GM21723 (cell line): ENCODE measurements at regions not wholly inside any gene's neighbourhood (a gene's known extent, or its start where the extent isn't known, plus 50 kb on each side); places are given as distances from the start of the nearest gene placed in this dataset.
"Not testable (repeated sequence)": the region's sequence is repeated elsewhere in the genome, so short reads cannot be mapped to it uniquely, and the experiment has no call there.

ENCODE experiments used
- ATAC-seq: cut with Tn5 transposase; IDR thresholded peaks from one replicate; pipeline ENCODE4 v1.9.1; 2021; ENCODE audit warnings: mild to moderate bottlenecking, moderate library complexity; ENCODE audit not compliant: unreplicated experiment

DNA sequence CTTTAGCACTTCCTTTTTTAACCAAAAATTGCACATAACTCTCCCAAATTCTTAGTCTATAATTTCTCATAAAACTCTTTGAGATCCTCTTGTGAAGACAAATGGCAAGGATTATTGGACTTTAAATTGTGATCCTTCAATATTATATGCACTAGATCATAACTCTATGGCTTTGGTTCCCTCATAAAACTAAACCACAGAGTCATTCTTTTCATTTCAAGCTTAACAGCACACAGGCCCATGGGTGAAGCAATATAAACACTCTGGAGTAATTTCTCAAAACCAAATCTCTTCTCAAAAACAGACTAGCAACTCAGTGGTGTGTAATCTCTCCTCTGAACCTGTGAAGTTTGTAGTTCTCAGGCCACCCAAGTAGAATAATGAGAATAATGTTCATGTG lies 171.0 kb upstream of the NECTIN3 start:
- ATAC-seq, result no peak

DNA sequence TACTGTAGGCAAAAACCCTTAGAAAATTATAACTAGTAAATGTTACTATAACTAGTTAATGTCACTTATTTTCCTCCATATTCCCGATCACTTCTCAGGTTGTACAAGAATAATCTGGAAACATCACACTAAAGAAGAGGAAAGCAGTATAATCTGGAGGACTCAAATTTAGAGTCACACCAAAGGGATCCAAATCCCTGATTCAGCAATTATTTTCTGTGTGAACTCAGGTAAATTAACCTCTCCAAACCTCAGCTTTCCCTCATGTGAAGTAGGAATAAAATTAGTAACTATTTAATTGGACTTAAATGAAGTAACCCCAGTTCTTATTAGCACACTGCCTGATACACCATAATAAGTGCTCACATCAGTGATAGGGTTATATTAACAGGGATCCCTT lies 170.1 kb upstream of the NECTIN3 start:
- ATAC-seq, result no peak

DNA sequence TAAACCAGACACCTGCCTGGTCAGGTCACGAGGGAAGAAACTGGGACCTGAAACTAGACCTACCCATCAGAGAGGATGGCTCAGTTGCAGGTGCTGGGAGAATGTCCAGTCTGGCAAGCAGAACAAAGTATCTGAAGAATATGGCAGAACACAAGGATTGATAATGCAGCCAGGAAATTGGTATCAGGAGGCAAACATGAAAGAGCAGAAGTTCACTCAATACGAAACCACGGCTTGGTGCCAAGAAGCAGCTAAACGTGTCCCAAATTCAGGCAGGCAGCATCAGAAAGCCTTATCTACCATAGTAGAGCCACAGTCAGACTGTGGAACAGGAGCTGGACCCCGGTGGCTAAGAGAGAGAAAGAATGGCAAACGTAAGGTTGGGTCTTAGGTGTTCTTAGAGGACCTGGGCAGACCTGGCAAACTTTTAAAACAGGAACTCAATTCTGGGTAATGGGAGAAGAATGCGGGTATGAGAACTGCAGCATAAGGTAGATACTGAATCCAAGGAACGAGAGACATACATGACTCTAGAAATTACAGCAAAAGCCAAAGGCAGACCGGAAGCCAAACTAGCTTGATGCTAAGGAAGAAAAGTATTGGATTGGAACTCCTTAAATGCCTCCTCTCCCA lies 169.0 kb upstream of the NECTIN3 start:
- no peak for ATAC-seq

DNA sequence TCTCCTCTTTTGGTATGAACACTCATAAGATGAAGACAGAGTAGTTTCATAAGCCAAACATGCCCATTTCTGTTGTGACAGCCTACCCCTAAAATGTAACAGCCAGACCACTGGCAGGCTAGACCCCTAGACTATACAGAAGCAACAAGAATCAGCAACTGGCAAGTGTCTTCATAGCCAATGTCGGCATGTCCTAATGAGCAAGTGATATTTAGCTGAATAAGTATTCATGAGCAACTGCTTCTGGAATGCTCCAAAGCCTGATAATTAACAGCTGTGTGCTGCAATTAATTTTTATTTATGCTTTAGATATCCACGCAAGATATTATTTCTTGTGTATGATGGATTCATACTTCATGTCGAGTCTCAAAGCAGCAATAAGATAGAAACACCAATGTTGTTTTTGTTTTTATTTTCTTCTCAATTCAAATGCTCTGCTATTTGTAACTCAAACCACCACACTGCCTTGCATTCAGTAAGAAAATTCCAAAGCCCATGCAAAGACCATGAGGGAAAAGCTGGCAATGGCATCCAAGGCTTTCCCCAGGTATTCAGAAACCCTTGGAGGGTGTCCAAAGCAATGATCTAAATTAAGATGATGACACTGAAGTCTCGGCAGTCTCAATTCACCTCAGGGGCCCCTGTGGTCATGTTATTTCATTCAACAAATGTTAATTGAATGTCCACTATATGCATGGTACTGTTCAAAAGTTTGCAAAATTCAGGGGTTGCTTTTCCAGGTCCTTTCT lies 167.7 kb upstream of the NECTIN3 start:
- no peak for ATAC-seq

DNA sequence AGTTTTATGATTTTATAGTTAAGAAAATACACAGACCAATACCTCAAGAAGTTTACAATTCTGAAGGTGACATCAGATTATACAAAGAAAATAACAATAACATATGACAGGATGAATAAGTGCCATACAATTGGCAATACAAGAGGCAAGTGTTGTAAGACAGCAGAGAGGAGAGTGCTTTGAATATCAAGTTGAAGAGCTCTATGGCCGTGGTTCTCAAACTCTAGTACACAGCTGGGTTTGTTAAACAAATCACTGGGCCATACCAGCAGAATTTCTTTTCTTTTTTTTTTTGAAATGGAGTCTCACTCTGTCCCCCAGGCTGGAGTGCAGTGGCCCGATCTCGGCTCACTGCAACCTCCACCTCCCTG lies 167.1 kb upstream of the NECTIN3 start:
- no peak for ATAC-seq

DNA sequence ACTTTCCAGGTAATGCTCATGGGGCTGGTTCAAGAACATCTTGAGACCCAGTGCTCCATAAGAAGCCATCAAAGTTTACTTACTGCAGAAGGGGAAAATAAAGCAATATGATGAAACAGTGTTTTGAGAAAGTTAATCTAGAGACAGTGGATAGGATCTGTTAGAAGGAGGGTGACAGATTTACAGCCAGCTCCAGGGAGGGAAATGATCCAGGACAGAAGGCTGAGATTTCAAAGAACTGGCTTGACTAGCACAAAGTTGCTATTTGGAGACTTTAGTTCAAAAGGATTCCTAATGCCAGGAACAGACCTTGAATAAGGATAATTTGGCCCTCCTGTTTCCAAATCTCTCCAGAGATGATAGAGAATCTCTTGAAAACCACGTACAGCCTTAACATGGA lies 166.5 kb upstream of the NECTIN3 start:
- ATAC-seq, result no peak

DNA sequence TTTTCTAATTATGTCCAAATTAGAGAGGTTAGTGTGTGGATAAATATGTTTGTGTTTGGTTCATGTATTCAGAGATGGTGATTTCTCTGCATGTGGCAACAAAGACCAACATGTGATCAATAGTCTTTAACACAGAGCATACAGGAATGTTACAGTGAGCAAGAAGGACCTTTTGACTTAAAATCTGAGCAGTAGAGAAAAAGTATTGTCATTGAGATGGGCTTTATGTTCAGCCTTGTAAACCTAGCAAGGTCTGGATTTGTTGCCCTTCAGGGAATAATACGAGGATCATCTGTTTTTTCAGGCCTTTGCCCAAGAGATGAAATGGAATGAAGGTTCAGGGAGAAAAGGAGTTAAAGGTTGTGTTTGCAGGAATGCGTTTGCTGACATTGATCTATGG lies 161.8 kb upstream of the NECTIN3 start:
- no peak for ATAC-seq

DNA sequence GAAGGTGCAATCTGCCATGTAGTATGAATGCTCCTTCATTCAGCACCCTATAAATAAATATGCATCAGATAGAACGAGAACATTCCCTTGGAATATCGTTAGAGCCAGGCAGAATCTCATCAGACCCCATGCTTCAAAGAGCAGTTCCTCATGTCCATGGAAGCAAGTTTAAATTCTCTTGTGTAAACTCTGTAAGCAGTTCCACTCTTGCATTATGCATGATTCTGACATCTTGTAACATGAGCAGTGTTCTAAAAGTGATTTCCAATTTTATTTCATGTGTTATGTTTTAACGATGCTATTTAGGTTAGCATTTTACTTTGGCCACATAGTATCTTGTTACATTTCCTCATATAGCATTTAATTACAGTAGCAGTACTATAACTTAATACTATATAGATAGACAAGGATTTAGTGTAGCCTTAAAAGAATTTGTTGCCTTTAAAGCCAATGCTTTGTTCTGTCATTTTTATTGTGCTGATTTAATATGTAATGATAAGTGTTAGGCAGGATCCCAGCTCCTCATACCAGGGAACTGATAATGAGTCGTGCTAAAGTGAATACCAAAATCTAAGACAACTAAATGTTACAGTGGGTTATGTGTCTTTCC lies 161.2 kb upstream of the NECTIN3 start:
- no peak for ATAC-seq

DNA sequence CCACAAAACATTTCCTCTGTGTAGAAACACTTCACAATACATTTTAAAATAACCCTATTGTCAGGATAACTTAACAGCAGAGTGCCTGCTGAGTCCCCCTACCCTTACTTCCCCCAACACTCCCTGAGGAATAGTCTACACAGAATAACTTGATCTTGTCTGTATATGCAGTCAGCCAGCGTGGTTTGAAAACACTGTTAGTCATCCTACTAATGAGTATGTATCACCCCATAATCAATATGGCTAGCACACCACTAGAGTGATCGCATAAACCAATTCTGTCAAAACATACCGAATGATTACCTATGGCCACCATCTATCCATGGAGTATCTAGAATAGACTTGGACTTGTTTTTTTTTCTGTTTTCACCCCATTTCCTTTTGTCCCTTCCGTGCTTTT lies 152.7 kb upstream of the NECTIN3 start:
- no peak for ATAC-seq

DNA sequence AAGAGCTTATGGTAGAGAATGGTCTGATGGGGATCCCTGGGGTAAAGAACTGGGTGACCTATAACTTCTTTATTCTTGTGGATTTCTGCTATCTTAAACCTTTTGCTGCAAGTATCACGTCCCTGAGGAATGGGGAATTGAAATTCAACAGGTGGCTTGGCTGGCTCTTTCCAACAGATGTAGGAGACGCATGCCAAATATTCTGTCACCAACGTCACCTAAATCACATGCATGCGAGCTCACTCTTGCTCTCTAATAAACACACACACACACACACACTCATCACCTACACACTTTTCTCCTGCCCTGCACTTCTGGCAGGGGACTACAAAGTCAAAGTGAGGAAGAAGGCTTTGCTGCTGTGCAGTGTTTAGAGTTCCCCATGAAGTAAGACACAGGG lies 145.8 kb upstream of the NECTIN3 start:
- ATAC-seq, result no peak

DNA sequence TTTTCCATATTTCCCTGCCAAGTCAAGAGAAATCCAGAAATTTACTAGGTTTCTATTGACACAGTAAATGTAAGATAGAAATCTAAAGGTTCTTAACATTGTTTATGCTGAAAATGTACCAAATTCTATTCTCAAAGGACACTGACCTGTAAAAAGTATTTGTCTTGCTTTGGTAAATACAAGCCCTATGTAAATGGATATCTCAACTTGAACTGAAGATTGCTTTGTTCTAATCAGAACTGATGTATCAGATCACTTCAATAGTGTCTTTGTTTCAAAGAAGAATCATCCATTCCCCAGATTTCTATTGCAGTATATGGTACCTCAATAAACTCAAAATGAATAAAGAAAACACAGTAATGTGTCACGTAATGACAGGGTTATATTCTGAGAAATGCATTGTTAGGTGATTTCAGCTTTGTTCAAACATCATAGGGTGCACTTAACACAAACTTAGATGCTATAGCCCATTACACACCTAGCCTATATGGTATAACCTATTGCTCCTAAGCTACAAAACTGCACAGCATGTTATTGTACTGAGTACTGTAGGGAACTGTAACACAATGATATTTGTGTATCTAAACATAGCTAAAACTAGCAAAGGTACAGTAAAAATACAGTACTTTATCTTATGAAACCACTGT lies 143.5 kb upstream of the NECTIN3 start:
- no peak for ATAC-seq

DNA sequence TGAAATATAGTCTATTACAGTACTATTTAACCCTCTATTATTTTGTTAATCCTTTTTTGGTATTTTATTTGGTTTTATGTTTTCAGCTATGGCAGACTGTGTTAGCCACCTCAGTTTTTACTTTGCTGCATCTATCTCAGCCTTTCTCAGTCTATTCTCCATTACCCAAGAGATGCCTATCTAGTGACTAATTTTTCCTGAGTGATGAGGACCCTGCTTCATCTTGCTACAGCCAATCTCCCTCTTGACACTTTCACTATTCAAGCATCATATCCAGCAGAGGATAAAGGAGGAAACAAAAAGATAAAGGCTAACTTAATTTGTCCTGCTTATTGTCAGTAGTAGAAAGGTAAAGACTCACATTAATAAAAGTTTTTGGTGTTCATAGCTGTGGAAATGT lies 141.8 kb upstream of the NECTIN3 start:
- no peak for ATAC-seq

DNA sequence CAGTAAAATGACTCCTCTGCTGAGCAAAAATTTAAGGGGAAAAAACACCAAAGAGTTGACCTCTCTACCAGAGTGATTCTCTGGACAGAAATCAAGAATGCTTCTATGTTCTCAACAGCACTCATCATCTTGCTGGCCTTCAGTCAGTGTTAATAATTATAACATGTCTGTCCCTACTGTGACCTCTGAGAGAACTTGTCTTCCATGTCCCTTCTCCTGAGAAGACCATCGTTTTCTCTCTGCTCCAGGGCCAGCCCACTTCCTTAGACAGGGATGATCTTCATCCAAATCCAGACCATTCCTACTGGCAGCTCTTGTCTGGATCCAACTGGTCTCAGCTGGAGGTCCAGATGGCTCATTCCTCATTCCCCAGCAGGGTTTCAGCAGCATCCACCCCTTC lies 139.0 kb upstream of the NECTIN3 start:
- no peak for ATAC-seq

DNA sequence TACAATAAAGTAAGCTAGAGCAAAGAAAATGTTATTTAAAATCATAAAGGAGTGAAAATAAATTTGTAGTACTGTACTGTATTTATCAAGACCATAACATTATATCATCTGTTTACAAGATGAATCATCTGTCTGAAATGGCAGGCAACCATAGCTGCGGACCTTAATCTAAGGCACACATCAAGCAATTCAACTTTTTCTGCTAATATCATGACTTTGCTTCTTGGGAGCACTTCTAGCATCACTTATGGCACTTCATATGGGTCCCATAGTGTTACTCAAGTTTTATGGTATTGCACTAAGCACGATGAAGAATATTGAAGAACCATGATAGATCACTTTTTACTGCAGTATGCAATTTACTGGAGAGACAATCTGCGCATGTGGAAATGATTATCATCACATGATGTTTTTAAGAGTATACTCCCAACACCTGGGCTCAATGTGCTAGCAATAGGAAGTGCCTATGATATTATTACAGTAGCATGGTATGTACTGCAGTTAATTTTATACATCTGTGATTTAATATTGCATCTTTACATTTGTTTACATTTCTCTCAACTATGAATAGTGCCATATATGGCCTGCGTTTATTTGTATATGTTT lies 137.7 kb upstream of the NECTIN3 start:
- ATAC-seq, result no peak

DNA sequence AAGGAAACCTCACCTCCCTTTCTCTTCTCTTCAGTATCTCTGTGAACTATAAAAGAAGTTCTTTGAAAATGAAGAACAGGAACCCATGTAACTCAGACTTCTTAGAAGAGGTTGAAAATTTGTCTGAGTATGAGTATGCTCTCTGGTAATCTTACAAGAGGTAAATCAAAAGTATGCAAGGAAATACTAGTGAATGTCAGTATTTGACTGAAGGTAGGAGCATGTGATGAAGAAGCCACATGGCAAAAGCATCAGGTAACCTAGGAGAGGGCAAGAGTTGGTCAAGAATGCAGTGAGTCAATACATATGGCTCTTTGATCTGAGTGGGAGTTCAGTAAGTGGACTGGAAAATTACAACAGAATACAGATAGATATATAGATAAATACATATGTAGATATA lies 133.0 kb upstream of the NECTIN3 start:
- ATAC-seq, result no peak

DNA sequence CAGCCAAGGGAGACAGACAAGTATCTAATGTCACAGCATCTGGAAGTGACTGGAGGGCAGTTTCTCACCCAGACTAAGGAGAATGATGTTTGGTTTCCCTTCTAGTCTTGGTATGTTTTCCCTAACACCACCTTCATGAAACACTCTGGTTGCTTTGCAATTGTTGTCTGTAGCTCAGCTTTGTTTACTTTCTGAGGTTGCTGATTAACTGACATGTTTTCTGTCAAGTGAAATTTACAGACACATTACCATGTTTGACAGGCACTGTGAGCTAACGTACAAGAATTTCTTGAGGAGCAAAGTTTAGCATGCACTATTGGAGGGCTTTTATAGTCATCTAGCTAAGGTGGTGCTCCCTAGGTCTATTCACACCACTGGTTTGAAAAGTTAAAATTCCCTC lies 131.6 kb upstream of the NECTIN3 start:
- ATAC-seq, result no peak

DNA sequence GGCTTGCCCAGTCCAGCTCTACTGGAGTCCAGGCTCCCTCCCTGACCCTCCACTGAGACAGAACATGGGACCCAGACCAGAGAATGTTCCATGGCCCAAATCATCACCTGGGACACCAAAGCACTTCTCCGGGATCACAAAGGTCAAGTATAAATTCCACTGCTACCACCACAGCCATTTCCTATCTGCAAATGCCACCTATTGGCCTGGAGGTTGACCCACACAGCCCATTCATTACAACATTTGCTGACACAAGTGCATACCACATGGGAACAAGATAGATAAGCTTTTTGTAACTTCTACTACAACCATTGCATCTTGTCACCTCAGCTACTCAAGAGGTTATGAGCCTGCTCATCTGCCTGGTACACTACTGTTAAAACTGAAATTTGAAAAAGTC lies 126.8 kb upstream of the NECTIN3 start:
- ATAC-seq, result no peak

DNA sequence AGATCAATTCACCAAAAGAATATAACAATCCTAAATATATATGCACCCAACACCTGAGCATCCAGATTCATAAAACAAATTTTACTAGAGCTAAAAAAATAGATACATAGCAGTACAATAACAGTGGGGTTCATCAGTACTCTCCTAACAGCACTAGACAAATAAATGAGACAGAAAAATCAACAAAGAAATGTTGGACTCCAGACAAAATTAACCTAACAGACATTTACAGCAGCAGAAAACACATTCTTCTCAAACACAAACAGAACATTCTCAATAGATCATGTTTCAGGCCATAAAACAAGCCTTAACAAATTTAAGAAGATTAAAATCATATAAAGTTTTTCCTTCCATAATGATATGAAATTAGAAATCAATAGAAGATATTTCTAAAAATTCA lies 124.8 kb upstream of the NECTIN3 start:
- ATAC-seq, result no peak

DNA sequence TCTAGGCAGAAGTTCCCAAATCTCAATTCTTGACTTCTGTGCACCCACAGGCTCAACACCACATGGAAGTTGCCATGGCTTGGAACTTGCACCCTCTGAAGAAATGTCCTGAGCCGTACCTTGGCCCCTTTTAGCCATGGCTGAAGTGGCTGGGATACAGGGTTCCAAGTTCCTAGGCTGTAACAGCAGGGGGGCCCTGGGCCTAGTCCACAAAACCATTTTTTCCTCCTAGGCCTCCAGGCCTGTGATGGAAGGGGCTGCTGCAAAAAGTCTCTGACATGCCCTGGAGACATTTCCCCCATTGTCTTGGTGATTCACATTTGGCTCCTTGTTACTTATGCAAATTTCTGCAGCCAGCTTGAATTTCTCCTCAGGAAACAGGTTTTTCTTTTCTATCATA lies 122.4 kb upstream of the NECTIN3 start:
- not testable (repeated sequence) for ATAC-seq

DNA sequence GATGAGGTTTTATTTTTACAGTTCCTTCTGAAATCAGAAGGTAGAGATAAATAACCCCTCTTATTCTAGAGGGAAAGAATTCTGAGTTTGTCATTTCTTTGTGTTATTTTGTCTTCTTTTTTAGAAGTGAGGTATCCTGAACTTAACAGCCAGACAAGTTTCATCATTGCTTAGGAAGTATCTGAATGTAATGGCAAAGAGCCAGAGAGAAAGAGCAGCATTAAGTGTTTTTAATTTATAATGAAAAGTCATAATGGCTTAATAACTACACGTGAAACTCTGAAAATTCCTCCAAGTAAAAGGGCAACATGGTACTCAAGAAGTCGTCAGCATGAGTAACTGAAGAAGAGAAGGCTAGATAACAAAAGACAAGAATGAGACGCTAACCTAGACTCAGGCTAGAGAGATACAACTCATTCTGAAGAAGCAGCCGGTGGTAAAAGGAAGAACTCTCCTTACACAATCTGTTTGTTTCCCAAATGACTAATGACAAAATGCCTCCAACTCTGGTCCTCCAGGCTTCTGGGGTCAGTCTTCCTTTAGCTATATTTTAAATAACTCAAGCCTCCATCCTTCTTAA lies 116.2 kb upstream of the NECTIN3 start:
- no peak for ATAC-seq

DNA sequence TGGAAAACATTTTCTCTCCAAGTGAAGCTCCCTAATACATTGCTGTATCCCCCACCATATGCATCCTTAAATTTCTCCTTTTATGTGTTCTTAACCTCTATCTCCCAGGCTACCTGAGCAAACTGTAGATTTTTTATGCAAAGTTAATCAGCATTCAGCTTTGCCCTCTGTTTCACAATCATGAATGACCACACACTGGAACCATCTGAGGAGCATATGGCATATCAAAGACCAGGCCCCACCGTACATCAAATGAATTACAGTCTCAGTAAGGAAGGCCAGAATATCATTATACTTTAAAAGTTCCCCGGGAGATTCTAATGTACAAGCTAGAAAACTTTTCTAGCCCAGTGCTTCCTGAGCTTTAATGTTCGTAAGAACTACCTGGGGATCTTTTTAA lies 115.5 kb upstream of the NECTIN3 start:
- ATAC-seq, result no peak
